ENCODE measurements at regions not wholly inside any gene's neighbourhood (a gene's known extent, or its start where the extent isn't known, plus 50 kb on each side); places are given as distances from the start of the nearest gene placed in this dataset.
A peak's percentile ranks its signal among the peaks of the same experiment; 100 is the strongest.
"Not testable (repeated sequence)": the region's sequence is repeated elsewhere in the genome, so short reads cannot be mapped to it uniquely, and the experiment has no call there.

- H3K27me3 Mint-ChIP-seq (ENCODE audit: low read depth); H3K27ac Mint-ChIP-seq; H3K9me3 Mint-ChIP-seq (ENCODE audit: insufficient read depth); ATAC-seq; H3K36me3 Mint-ChIP-seq (ENCODE audit: low read depth); H3K4me3 Mint-ChIP-seq; POLR2A ChIA-PET; DNase-seq: not testable (repeated sequence)
- H3K4me1 Mint-ChIP-seq (ENCODE audit: low read depth), result peaks cover 13% of the 10 kb centered on the region
- CTCF ChIA-PET, result interaction anchor here (0.7 to 1.1 kb wide), 3 partner anchors 289 to 426 kb away, joined by 3 to 4 read pairs (median 3); no protein-coding TSS in a partner anchor
These were observed 127.6 kb downstream of the METRNL start for GRCh38 chr17:83206819-83207588.

- H3K36me3 Mint-ChIP-seq (ENCODE audit: low read depth); H3K4me3 Mint-ChIP-seq; CTCF ChIA-PET; H3K9me3 Mint-ChIP-seq (ENCODE audit: insufficient read depth); ATAC-seq; H3K27me3 Mint-ChIP-seq (ENCODE audit: low read depth); H3K4me1 Mint-ChIP-seq (ENCODE audit: low read depth); H3K27ac Mint-ChIP-seq; POLR2A ChIA-PET: not testable (repeated sequence)
- DNase-seq, result peak; percentile 40
These were observed 167.6 kb downstream of the METRNL start for GRCh38 chr17:83247001-83247400.
